ENCODE measurements at regions not wholly inside any gene's neighbourhood (a gene's known extent, or its start where the extent isn't known, plus 50 kb on each side); places are given as distances from the start of the nearest gene placed in this dataset.
"Not testable (repeated sequence)": the region's sequence is repeated elsewhere in the genome, so short reads cannot be mapped to it uniquely, and the experiment has no call there.

GRCh38 chr1:194738843-194739242 lies 1552.4 kb upstream of the B3GALT2 start:
- not testable (repeated sequence) for DNase-seq

DNA sequence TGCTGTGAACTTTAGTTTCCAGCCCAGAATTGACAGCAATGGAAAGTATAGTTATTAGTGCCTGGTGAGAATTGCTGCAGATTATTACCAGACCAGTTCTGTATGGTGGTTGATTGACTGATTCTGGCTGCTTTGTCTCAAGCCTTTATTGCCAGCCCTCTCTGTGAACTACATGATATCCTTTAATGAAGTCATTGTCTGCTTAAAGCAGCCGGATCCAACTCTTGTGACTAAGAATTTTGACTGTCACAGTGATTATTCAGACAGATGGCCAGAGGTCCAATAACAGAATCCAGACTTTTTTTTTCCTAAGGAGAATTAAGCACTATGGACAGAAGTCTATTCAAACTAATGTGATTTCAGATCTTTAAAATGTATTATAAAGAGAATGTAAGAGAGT lies 1548.6 kb upstream of the B3GALT2 start:
- DNase-seq: no peak

- DNase-seq: no peak
Observed at GRCh38 chr1:194731025-194731424, 1544.6 kb upstream of the B3GALT2 start.

- no peak for DNase-seq
Observed at GRCh38 chr1:194730304-194730703, 1543.9 kb upstream of the B3GALT2 start.

DNA sequence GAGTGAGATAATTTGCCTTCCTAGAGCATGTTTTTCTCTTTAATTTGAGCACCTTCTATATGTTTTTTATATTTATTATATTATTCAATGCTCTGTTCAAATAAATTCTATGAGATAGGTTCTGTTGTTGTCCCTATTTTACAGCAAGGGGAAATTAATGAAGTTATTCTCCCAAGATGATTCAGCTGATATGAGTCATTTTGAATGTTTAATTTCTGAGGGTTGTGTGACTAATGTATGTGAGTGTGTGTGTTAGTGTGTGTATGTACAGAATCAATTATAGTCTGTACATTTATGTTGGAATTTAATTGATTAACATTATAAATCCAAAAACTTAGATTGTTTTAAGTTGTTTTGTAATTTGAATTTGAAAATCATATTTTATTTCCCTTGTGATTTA lies 1536.7 kb upstream of the B3GALT2 start:
- peak; percentile 51 for DNase-seq

GRCh38 chr1:194717941-194718340 lies 1531.5 kb upstream of the B3GALT2 start:
- DNase-seq: peak; percentile 38

- DNase-seq: peak; percentile 9
Observed at GRCh38 chr1:194717334-194717733, 1530.9 kb upstream of the B3GALT2 start.

- no peak for DNase-seq
Observed at GRCh38 chr1:194710671-194711070, 1524.3 kb upstream of the B3GALT2 start.

GRCh38 chr1:194709439-194709838 lies 1523.0 kb upstream of the B3GALT2 start:
- no peak for DNase-seq

- DNase-seq: no peak
Observed at GRCh38 chr1:194707074-194707473, 1520.7 kb upstream of the B3GALT2 start.

DNA sequence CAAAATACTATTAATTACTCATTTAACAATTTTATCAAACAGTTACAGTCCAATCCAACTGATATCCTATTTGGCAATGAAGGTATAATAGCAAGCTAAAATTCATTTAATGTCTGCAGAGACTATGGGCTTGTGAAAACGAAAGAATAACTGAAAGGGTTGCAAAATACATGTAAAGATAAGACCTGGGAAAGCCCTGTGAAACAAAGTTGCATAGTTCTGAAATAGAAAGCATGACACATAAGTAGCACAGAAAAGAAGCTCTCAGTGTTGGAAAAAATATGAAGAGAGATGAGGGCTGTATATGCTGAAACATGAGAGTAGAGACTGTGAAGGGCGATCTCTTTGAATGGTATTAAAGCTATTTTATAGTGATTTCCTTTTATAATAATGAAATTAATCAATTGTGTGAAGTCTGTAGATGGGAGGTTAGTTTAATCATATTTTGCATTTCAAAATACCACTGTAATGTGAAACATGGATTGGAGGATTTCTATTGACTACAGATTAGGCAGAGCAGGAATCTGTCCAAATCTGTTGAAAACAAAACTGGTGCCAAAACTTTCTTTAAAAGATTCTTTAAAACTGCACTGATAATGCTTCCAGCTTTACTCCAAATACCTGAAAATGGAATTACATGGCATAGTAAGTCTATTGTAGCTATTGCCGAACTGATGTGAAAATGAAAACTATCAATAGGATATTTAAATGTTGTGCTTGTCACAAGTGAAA lies 1518.9 kb upstream of the B3GALT2 start:
- DNase-seq: peak; percentile 15

GRCh38 chr1:194698908-194699318 lies 1512.5 kb upstream of the B3GALT2 start:
- DNase-seq: no peak

GRCh38 chr1:194693244-194693643 lies 1506.8 kb upstream of the B3GALT2 start:
- no peak for DNase-seq

DNA sequence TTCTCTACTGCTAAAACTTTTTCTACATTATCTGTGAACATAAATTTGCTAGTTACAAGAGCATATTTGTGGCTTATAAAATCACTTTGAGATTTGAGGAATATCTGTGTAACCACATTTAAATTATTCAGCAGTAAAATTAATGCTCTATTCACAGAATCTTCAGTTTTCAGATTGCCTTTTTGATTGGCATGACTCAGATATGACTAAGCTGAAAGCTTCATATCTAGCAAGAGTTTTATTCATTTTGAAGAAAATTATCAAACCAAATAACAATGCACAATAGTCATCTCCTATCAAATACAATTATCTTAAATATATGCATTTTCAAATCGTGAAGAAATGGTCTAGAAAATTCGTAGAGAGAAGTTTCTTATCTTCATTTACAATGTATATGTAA lies 1498.2 kb upstream of the B3GALT2 start:
- DNase-seq: peak; percentile 28

DNA sequence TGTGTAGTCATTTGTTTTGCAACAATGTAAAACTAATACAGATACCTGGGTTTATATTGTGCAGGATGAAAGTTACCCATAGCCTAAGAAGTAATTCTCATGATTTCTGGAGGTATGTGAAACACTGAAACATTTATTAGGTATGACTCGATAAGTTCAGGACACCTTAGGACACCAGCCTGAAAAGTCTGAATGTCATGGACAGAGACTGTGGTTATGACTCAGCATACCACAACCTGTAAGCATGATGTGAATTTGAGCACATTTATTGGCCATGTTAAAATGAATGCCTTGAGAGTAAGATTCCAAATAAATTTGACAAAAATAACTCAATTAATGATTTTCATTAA lies 1471.7 kb upstream of the B3GALT2 start:
- DNase-seq: peak; percentile 83

DNA sequence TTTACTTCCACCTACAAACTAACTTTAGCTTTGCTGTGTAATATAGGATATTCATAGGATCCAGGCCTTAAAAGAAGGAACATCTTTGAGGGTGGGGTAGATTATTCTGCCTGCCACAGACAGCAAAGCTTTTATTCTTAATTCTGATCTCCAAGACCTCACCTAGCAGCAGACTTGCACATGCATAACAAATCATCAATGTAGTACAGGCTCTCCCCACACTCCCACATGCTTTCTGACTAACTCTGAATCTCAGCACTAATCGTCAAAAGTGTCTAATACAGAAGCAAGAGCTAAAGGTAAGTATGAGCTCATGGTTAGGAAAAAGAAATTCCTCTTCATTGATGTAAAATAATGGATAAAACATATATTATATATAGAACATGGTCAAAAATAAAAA lies 1468.5 kb upstream of the B3GALT2 start:
- DNase-seq: no peak

- no peak for DNase-seq
Observed at GRCh38 chr1:194653385-194653784, 1467.0 kb upstream of the B3GALT2 start.

- DNase-seq: no peak
Observed at GRCh38 chr1:194647118-194647517, 1460.7 kb upstream of the B3GALT2 start.

- no peak for DNase-seq
Observed at GRCh38 chr1:194644528-194644927, 1458.1 kb upstream of the B3GALT2 start.

- no peak for DNase-seq
Observed at GRCh38 chr1:194640322-194640721, 1453.9 kb upstream of the B3GALT2 start.

- peak; percentile 15 for DNase-seq
Observed at GRCh38 chr1:194629011-194629410, 1442.6 kb upstream of the B3GALT2 start.

- DNase-seq: no peak
Observed at GRCh38 chr1:194624833-194625232, 1438.4 kb upstream of the B3GALT2 start.

- DNase-seq: no peak
Observed at GRCh38 chr1:194618101-194618500, 1431.7 kb upstream of the B3GALT2 start.

DNA sequence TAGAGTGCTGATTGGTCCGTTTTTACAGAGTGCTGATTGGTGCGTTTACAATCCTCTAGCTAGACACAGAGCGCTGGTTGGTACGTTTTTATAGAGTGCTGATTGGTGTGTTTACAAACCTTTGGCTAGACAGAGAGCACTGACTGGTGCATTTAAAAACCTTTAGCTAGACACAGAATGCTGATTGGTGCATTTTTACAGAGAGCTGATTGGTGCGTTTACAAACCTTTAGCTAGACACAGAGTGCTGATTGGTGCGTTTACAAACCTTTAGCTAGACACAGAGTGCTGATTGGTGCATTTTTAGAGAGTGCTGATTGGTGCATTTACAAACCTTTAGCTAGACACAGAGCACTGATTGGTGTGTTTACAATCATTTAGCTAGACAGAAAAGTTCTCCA lies 1430.9 kb upstream of the B3GALT2 start:
- DNase-seq: not testable (repeated sequence)

- DNase-seq: no peak
Observed at GRCh38 chr1:194616835-194617234, 1430.4 kb upstream of the B3GALT2 start.

Measured in fibroblast of upper back skin (primary cell).